Stomach (tissue), 8 donors: ENCODE measurements at regions not wholly inside any gene's neighbourhood (a gene's known extent, or its start where the extent isn't known, plus 50 kb on each side); places are given as distances from the start of the nearest gene placed in this dataset.
"Not testable (repeated sequence)": the region's sequence is repeated elsewhere in the genome, so short reads cannot be mapped to it uniquely, and the experiment has no call there.

Experiments
- DNase-seq, 2 donors: peaks; one replicate each; pipeline versions ENCODE4 v3.0.0 to v3.0.0-alpha.2; 2013 to 2019
- H3K27ac ChIP-seq, 5 donors: fragments of 200-600 bp in 4 of 5; sonication (generic) in 4 of 5; one replicate each; pipeline ENCODE4 v1.5.1; 2013 to 2019; ENCODE audit warnings: mild to moderate bottlenecking in 1 of 5, moderate library complexity in 1 of 5
- H3K27me3 ChIP-seq, 3 donors: fragments of 200-600 bp; sonication (generic); one replicate each; pipeline ENCODE4 v1.5.1; 2017 to 2019; ENCODE audit warnings: mixed run types in 1 of 3
- H3K36me3 ChIP-seq, 4 donors: fragments of 200-600 bp; sonication (generic); 1 replicate in 3 of 4; 2 replicates in 1 of 4; pipeline ENCODE4 v1.5.1; 2016 to 2019
- H3K4me1 ChIP-seq, 4 donors: fragments of 200-600 bp; sonication (generic); one replicate each; pipeline ENCODE4 v1.5.1; 2016 to 2019
- H3K4me3 ChIP-seq, 4 donors: fragments of 200-600 bp; sonication (generic) in 3 of 4; one replicate each; pipeline ENCODE4 v1.5.1; 2016 to 2019; ENCODE audit warnings: mild to moderate bottlenecking in 1 of 4
- H3K9me3 ChIP-seq, 4 donors: fragments of 200-600 bp; sonication (generic); one replicate each; pipeline ENCODE4 v1.5.1; 2016 to 2019
- EP300 ChIP-seq: sonication (generic); formaldehyde crosslinking; IDR thresholded peaks from one replicate; pipeline ENCODE4 v1.6.1; 2017; ENCODE audit warnings: antibody characterized with exemption
- POLR2A ChIP-seq, 4 donors: fragments of 450-650 bp; IDR thresholded peaks; one replicate each; pipeline ENCODE4 v1.6.1; 2016; ENCODE audit warnings: antibody characterized with exemption in 4 of 4, control low read depth in 2 of 4, mild to moderate bottlenecking in 1 of 4, moderate library complexity in 1 of 4
- POLR2AphosphoS5 ChIP-seq, 3 donors: sonication (generic); formaldehyde crosslinking; IDR thresholded peaks; one replicate each; pipeline ENCODE4 v1.6.1; 2016; ENCODE audit warnings: antibody characterized with exemption in 3 of 3
- WGBS, 5 donors: extraction: QIAGEN DNeasy Blood & Tissue Kit in 3 of 5; methylation state at CpG; one replicate each; pipeline versions ENCODE4 v1.1.5 to v1.1.7; 2013 to 2018; 5-methylcytosine and 5-hydroxymethylcytosine counted together
- intact Hi-C: fragments of 100-400 bp; cut with DNase I; formaldehyde crosslinking; loops from one replicate; pipeline ENCODE4 v1.15.1; 2023; ENCODE audit warnings: low total_unique reads
- TF ChIP-seq, protein P1 (sequence below), 7 experiments: fragments of 450-650 bp in 4 of 7; fragments of 200-600 bp in 3 of 7; sonication (generic) in 3 of 7; IDR thresholded peaks; one replicate each; pipeline ENCODE4 v1.5.1; 2016 to 2019; ENCODE audit warnings: antibody characterized with exemption in 7 of 7, control low read depth in 2 of 7, mild to moderate bottlenecking in 1 of 7
- donor health status: healthy with polysubstance abuse.
- donor health status: Bipolar disorder and iron deficiency.
- donor health status: healthy.

DNA sequence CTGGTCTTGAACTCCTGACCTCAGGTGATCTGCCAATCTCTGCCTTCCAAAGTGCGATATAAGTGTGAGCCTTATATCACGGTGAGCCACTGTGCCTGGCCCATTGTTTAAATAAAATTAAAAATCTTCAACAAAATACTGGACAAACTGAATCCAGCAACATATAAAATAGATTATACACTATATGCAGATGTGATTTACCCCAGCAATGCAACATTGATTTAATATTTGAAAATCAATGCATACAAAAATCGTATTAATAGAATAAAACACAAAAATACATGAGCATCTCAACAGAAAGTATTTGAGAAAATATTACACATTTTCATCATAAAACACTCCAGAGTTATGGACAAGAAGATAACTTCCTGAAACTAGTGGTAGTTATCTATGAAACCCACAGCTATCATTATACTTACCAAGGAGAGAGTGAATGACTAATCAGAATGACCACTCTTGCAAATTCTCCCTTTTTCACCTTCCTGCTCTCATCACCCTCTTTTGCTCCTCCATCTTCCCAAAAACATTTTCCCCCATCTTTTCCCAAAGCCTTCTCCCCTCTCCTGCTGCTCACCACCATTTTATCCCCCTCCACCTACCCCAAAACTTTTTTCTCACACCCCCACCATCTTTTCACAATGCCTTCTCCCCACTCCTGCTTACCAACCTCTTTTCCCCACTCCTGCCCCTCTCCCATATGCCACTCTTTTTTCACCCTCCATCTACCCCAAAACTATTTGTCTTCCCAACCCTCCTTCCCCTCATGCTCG, 122.1 kb upstream of the VPREB1 start:
- intact Hi-C loops = no loop called here
- 73 to 83% (median 81%) methylated on average over 4 of the region's 4 CpGs for WGBS, 5 donors
- TF ChIP-seq POLR2A (IDR thresholded peaks at IDR 0.05) (no peak), EP300 (no peak), POLR2AphosphoS5 (IDR thresholded peaks at IDR 0.05) (no peak)
- TF ChIP-seq, protein P1, sequence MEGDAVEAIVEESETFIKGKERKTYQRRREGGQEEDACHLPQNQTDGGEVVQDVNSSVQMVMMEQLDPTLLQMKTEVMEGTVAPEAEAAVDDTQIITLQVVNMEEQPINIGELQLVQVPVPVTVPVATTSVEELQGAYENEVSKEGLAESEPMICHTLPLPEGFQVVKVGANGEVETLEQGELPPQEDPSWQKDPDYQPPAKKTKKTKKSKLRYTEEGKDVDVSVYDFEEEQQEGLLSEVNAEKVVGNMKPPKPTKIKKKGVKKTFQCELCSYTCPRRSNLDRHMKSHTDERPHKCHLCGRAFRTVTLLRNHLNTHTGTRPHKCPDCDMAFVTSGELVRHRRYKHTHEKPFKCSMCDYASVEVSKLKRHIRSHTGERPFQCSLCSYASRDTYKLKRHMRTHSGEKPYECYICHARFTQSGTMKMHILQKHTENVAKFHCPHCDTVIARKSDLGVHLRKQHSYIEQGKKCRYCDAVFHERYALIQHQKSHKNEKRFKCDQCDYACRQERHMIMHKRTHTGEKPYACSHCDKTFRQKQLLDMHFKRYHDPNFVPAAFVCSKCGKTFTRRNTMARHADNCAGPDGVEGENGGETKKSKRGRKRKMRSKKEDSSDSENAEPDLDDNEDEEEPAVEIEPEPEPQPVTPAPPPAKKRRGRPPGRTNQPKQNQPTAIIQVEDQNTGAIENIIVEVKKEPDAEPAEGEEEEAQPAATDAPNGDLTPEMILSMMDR (IDR thresholded peaks at IDR 0.05) = no peak

DNA sequence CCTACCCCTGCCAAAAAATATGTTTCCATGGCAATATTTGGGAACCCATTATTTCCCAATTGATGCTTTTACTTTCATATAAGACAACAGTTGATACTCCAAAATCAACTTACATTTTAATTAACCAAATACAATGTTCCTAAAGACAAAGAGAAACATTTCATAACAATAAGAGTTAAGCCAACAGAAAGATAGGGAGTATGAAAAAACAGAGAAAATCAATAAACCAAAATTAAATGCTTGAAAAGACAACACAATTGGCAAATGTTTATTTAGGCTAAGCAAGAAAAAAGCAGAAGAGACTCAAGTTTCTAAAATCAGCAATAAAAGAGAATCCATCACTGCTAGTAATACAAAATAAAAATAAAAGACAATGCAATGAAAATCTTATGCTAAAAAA, 123.1 kb upstream of the VPREB1 start:
- Histone ChIP-seq H3K9me3 (no peaks in the 10 kb centered on the region), H3K27me3 (peaks cover 5 to 68% (median 7%) of the 10 kb centered on the region in 3 donors), H3K36me3 (no peaks in the 10 kb centered on the region), H3K27ac (no peak overlapping the region), H3K4me3 (no peak overlapping the region), H3K4me1 (no peaks in the 10 kb centered on the region)
- intact Hi-C loops = no loop called here
- TF ChIP-seq POLR2AphosphoS5 (IDR thresholded peaks at IDR 0.05) = no peak
- no peak for TF ChIP-seq EP300
- TF ChIP-seq, protein P1 (IDR thresholded peaks at IDR 0.05) = no peak
- no peak for TF ChIP-seq POLR2A (IDR thresholded peaks at IDR 0.05)
- no peak for DNase-seq

More for the DNA sequence above, 122.1 kb upstream of the VPREB1 start:
- peaks cover 5 to 59% (median 7%) of the 10 kb centered on the region in 3 donors for H3K27me3 ChIP-seq
- H3K4me1 ChIP-seq = no peaks in the 10 kb centered on the region
- H3K4me3 ChIP-seq = no peak overlapping the region
- DNase-seq = no peak
- no peaks in the 10 kb centered on the region for H3K9me3 ChIP-seq
- no peak overlapping the region for H3K27ac ChIP-seq
- no peaks in the 10 kb centered on the region for H3K36me3 ChIP-seq

DNA sequence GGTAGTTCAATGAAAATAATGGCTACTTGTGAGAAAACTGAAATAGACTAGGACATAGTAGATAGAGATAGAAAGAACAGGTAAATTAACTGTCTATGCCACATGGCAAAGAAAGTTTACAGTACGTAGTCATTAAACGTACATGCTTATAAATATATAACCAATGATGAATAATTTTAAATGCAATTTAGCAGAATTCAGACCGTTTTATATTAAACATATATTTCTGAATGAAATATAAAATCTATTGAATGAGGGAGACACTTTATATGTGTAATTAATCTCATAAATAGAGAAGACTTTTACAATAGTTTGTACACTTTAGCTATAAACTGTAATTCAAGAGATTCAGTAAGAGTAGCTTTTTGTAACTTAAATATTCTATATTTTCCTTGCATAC, 124.4 kb upstream of the VPREB1 start:
- TF ChIP-seq EP300 (no peak), POLR2A (IDR thresholded peaks at IDR 0.05) (no peak), POLR2AphosphoS5 (IDR thresholded peaks at IDR 0.05) (no peak)
- TF ChIP-seq, protein P1 (IDR thresholded peaks at IDR 0.05) = no peak
- Histone ChIP-seq H3K9me3 (no peaks in the 10 kb centered on the region), H3K36me3 (no peaks in the 10 kb centered on the region), H3K4me3 (no peak overlapping the region), H3K27ac (no peak overlapping the region), H3K27me3 (peaks cover 5 to 68% (median 7%) of the 10 kb centered on the region in 3 donors), H3K4me1 (no peaks in the 10 kb centered on the region)
- intact Hi-C loops = no loop called here
- no peak for DNase-seq
- WGBS, 5 donors = 76 to 88% (median 83%) methylated on average over 3 of the region's 3 CpGs

DNA sequence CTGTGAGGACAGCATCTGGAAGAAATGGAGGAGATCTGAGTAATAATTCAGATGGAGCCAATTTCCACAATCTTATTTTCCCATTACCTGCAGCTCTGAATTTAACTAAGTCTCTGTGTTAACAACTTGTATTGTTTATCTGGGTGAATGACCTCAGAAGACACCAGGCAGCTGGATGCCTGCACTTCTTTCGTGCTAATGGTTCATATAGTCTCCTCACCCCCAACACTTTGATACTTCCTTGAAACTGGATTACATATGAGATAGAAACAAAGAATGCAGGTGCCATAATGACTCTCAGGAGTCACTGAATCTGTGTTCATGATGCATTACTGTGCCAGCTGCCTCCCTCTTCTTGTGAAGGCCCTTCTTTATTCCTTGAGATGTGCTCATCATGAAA, 125.6 kb upstream of the VPREB1 start:
- H3K27ac ChIP-seq = no peak overlapping the region
- no peaks in the 10 kb centered on the region for H3K4me1 ChIP-seq
- DNase-seq = no peak
- TF ChIP-seq POLR2AphosphoS5 (IDR thresholded peaks at IDR 0.05) = no peak
- no peak for TF ChIP-seq POLR2A (IDR thresholded peaks at IDR 0.05)
- TF ChIP-seq EP300 = no peak
- TF ChIP-seq, protein P1 (IDR thresholded peaks at IDR 0.05) = no peak
- 59 to 85% (median 80%) methylated on average over 1 of the region's 1 CpG for WGBS, 5 donors
- no peak overlapping the region for H3K4me3 ChIP-seq
- H3K9me3 ChIP-seq = no peaks in the 10 kb centered on the region
- no peaks in the 10 kb centered on the region for H3K36me3 ChIP-seq
- intact Hi-C loops = no loop called here
- peaks cover 5 to 62% (median 7%) of the 10 kb centered on the region in 3 donors for H3K27me3 ChIP-seq

DNA sequence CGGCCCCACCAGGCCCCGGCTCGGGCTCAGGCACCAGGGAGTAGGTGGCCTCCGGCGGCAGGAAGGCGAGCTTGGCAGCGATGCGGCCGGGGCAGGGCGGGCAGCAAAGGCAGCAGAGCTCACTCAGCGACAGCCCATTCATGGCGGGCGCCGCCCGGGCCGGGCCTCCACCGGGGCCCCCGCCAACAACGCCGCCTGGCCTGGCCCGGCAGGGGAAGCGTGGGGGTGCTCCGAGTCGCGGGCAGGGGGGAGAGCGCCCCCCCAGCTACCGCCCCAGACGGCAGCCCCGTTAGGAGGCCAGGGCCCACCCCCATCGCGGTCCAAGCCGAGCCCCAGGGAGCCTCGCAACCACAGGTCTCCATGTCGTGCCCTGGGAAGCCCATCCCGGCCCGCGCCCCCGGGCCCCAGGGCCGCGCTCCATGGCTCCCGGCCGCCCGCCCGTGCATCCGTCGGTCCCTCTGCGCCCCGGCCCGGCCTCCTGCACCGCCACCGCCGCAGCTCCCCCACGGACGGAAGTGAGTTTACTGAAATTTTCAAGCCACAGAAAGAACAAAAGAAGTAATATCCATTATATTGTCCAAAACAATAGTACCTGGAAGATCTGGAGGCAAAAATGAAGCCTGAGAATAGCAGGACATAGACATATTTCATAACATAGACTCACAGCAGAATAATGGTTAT, 126.6 kb upstream of the VPREB1 start:
- 22 to 42% (median 40%) methylated on average over 17 to 54 of the region's 54 CpGs for WGBS, 5 donors
- H3K36me3 ChIP-seq, H3K9me3 ChIP-seq, H3K4me1 ChIP-seq, H3K27ac ChIP-seq, intact Hi-C loops, DNase-seq: not testable (repeated sequence)
- peaks cover 5 to 55% (median 7%) of the 10 kb centered on the region in 3 donors for H3K27me3 ChIP-seq
- peak overlapping the region in 3 of 4 donors; percentile 6 to 26 (median 19) for H3K4me3 ChIP-seq

DNA sequence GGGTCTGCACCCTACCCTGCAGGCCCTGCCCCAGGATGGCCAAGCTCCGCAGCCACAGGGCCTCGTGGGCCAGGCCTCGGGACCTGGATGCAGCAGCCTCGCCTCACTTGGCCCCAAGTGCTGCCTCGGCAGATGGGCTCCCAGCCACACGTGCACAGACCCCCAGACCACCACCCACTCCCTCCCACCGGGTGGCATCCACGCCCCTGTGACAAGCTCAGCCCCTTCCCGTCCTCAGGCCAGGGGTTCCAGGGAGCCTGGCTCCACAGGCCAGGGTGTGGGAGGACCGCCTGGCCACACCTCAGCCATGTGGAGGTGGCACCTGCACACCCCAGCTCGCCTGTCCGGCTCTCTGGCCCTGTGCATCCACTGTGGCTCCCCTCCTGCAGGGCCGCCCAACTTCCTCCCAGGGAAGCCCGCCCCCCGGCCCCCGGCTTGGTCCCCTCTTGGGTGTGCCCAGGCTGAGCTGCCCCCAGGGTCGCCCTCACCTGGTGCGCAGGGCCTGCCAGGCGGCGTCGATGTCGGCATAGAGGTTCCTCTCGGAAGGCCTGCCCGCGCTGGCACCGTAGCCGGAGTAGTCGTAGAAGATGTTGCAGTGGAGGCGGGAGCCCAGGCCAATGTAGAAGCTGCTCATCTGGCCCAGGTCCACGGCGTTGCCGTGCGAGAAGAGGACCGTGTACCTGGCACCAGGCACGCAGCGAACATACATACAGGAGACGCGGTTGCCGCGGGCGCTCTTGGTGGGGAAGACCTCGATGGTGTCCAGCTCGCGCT, 127.4 kb upstream of the VPREB1 start:
- H3K9me3 ChIP-seq, DNase-seq, H3K36me3 ChIP-seq, intact Hi-C loops, H3K27ac ChIP-seq, H3K4me1 ChIP-seq: not testable (repeated sequence)
- H3K4me3 ChIP-seq = peak overlapping the region in 1 of 4 donors; percentile 6
- peaks cover 5 to 52% (median 7%) of the 10 kb centered on the region in 3 donors for H3K27me3 ChIP-seq
- WGBS, 5 donors = 74 to 81% (median 78%) methylated on average over 8 to 39 of the region's 44 CpGs
